OCI-LY3 (cell line): ENCODE measurements at regions not wholly inside any gene's neighbourhood (a gene's known extent, or its start where the extent isn't known, plus 50 kb on each side); places are given as distances from the start of the nearest gene placed in this dataset.

Experiments
- CTCF ChIP-seq: fragments of 200-600, 300-600 bp; sonication (generic); IDR thresholded peaks from 2 replicates; pipeline ENCODE4 v1.5.1; 2014; ENCODE audit warnings: antibody characterized with exemption, low read length, low read depth
- EZH2phosphoT487 ChIP-seq: fragments of 200-600 bp; shearing (Covaris generic); IDR thresholded peaks from 2 replicates; pipeline ENCODE4 v1.6.1; 2018; ENCODE audit warnings: antibody characterized with exemption, mixed run types, low read depth

GRCh38 chr4:54418468-54418867, 189.4 kb downstream of the PDGFRA start:
- TF ChIP-seq CTCF = no peak
- TF ChIP-seq EZH2phosphoT487 = no peak
